ENCODE measurements at regions not wholly inside any gene's neighbourhood (a gene's known extent, or its start where the extent isn't known, plus 50 kb on each side); places are given as distances from the start of the nearest gene placed in this dataset.

GRCh38 chr11:70805243-70805642, 406.9 kb downstream of the CTTN start:
- H3K4me3 ChIP-seq: no peak overlapping the region
- H3K36me3 ChIP-seq: no peaks in the 10 kb centered on the region
- intact Hi-C loops (cut with DNase I): no loop called here
- no peaks in the 10 kb centered on the region for H3K9me3 ChIP-seq
- TF ChIP-seq, protein P1, sequence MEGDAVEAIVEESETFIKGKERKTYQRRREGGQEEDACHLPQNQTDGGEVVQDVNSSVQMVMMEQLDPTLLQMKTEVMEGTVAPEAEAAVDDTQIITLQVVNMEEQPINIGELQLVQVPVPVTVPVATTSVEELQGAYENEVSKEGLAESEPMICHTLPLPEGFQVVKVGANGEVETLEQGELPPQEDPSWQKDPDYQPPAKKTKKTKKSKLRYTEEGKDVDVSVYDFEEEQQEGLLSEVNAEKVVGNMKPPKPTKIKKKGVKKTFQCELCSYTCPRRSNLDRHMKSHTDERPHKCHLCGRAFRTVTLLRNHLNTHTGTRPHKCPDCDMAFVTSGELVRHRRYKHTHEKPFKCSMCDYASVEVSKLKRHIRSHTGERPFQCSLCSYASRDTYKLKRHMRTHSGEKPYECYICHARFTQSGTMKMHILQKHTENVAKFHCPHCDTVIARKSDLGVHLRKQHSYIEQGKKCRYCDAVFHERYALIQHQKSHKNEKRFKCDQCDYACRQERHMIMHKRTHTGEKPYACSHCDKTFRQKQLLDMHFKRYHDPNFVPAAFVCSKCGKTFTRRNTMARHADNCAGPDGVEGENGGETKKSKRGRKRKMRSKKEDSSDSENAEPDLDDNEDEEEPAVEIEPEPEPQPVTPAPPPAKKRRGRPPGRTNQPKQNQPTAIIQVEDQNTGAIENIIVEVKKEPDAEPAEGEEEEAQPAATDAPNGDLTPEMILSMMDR (IDR thresholded peaks at IDR 0.05): no peak
- TF ChIP-seq POLR2A (IDR thresholded peaks at IDR 0.05): no peak
- H3K27me3 ChIP-seq: no peaks in the 10 kb centered on the region
- WGBS (ENCODE audit: insufficient coverage, low coverage, low lambda C conversion rate, missing lambda C conversion rate): 94% methylated on average over 2 of the region's 7 CpGs
- no peak overlapping the region for H3K27ac ChIP-seq
- no peak for ATAC-seq
- H3K4me1 ChIP-seq: no peaks in the 10 kb centered on the region
- no peak for DNase-seq

DNA sequence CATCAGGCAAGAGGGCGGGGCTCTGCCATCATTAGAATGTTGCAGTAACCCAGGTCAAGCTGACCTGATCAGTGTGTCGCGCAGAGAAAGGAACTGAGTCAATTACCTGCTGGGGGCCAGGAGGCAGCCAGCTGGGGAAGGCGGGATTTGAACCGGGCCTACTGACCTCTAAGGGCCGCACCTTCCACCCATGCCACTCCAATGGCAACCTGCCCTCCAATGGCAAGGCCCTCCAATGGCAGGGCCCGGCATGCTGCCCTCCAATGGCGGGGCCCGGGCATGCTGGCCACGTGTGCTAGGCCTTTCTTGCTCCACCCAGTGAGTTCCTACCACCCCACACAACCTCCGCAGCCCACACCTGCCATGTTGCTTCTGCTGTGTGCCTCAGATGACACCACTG, 407.6 kb downstream of the CTTN start:
- 95% methylated on average over 4 of the region's 11 CpGs for WGBS (ENCODE audit: insufficient coverage, low coverage, low lambda C conversion rate, missing lambda C conversion rate)
- Histone ChIP-seq H3K27me3 (no peaks in the 10 kb centered on the region), H3K9me3 (no peaks in the 10 kb centered on the region), H3K36me3 (no peaks in the 10 kb centered on the region), H3K27ac (no peak overlapping the region), H3K4me1 (no peaks in the 10 kb centered on the region), H3K4me3 (no peak overlapping the region)
- TF ChIP-seq, protein P1 (IDR thresholded peaks at IDR 0.05): no peak
- TF ChIP-seq POLR2A (IDR thresholded peaks at IDR 0.05): no peak
- intact Hi-C loops (cut with DNase I): no loop called here
- peak in 1 of 3 donors; percentile 31 for DNase-seq
- ATAC-seq: no peak

- Histone ChIP-seq H3K36me3 (no peaks in the 10 kb centered on the region), H3K27ac (no peak overlapping the region), H3K27me3 (no peaks in the 10 kb centered on the region), H3K4me1 (no peaks in the 10 kb centered on the region), H3K9me3 (no peaks in the 10 kb centered on the region), H3K4me3 (no peak overlapping the region)
- ATAC-seq (no peak), DNase-seq (peak in 1 of 3 donors; percentile 50)
- intact Hi-C loops (cut with DNase I): no loop called here
- no peak for TF ChIP-seq POLR2A (IDR thresholded peaks at IDR 0.05)
- TF ChIP-seq, protein P1 (IDR thresholded peaks at IDR 0.05): no peak
- WGBS (ENCODE audit: insufficient coverage, low coverage, low lambda C conversion rate, missing lambda C conversion rate): 95% methylated on average over 3 of the region's 27 CpGs
Observed at GRCh38 chr11:70806461-70807194, 408.3 kb downstream of the CTTN start.

- no peaks in the 10 kb centered on the region for H3K4me1 ChIP-seq
- ATAC-seq (no peak), DNase-seq (peak in 1 of 3 donors; percentile 37)
- no peak overlapping the region for H3K4me3 ChIP-seq
- H3K36me3 ChIP-seq: no peaks in the 10 kb centered on the region
- no peak overlapping the region for H3K27ac ChIP-seq
- intact Hi-C loops (cut with DNase I): no loop called here
- H3K27me3 ChIP-seq: no peaks in the 10 kb centered on the region
- WGBS (ENCODE audit: insufficient coverage, low coverage, low lambda C conversion rate, missing lambda C conversion rate): no CpG with 5 or more reads among the region's 12 CpGs
- H3K9me3 ChIP-seq: no peaks in the 10 kb centered on the region
- TF ChIP-seq POLR2A (IDR thresholded peaks at IDR 0.05): no peak
- TF ChIP-seq, protein P1 (IDR thresholded peaks at IDR 0.05): no peak
Observed at GRCh38 chr11:70807195-70807543, 408.8 kb downstream of the CTTN start.
